SK-N-SH (cell line): ENCODE measurements at regions not wholly inside any gene's neighbourhood (a gene's known extent, or its start where the extent isn't known, plus 50 kb on each side); places are given as distances from the start of the nearest gene placed in this dataset.

Experiments used
- CTCF ChIA-PET: fragments of 300-600, 350-600 bp; formaldehyde crosslinking; extraction: SDS; loops from one replicate; lab custom pipeline; 2021; lab: Yijun Ruan, JAX
- POLR2A ChIA-PET: fragments of 350-600 bp; sonication (Branson Sonifier 250); formaldehyde crosslinking; extraction: SDS; loops from one replicate; lab custom pipeline; 2020; ENCODE audit warnings: antibody characterized with exemption, inconsistent platforms; lab: Yijun Ruan, JAX
- DNase-seq: peaks from one replicate; pipeline ENCODE4 v3.0.0; 2012
- H2AFZ ChIP-seq: fragments of 200-600 bp; sonication (generic); 2 replicates; pipeline ENCODE4 v1.8.1; 2016; ENCODE audit warnings: antibody characterized with exemption, mild to moderate bottlenecking, low read depth
- H3F3A ChIP-seq: fragments of 200-600 bp; sonication (generic); replicated peaks from 2 replicates; pipeline ENCODE3; 2016; ENCODE audit warnings: antibody characterized with exemption, mild to moderate bottlenecking; ENCODE audit not compliant: insufficient read depth
- H3K27ac ChIP-seq, 2 experiments: fragments of 200-500 bp in 1 of 2; fragments of 200-600 bp in 1 of 2; sonication (Bioruptor generic) in 1 of 2; sonication (generic), shearing (Covaris generic) in 1 of 2; 2 replicates each; pipeline versions ENCODE4 v1.5.1 to v1.6.1; 2014 to 2016; ENCODE audit warnings: low read depth in 2 of 2, inconsistent platforms in 1 of 2, low read length in 1 of 2, mild to moderate bottlenecking in 1 of 2, mixed read lengths in 1 of 2
- H3K27me3 ChIP-seq: fragments of 200-600 bp; sonication (generic), shearing (Covaris generic); 2 replicates; pipeline ENCODE4 v1.6.1; 2016; ENCODE audit warnings: mixed run types; ENCODE audit not compliant: insufficient read depth
- H3K36me3 ChIP-seq, 2 experiments: fragments of 200-500 bp in 1 of 2; fragments of 200-600 bp in 1 of 2; sonication (Bioruptor generic) in 1 of 2; sonication (generic) in 1 of 2; replicated peaks in 1 of 2; 2 replicates each; pipeline versions ENCODE3 to v1.5.1; 2014 to 2016; ENCODE audit warnings: low read length in 1 of 2, mild to moderate bottlenecking in 1 of 2; ENCODE audit not compliant: insufficient read depth in 2 of 2, control insufficient read depth in 1 of 2
- H3K4me1 ChIP-seq, 2 experiments: fragments of 200-500 bp in 1 of 2; fragments of 200-600 bp in 1 of 2; sonication (Bioruptor generic) in 1 of 2; sonication (generic), shearing (Covaris generic) in 1 of 2; 2 replicates each; pipeline versions ENCODE4 v1.5.1 to v1.6.1; 2014 to 2016; ENCODE audit warnings: low read depth in 1 of 2, low read length in 1 of 2, mixed run types in 1 of 2; ENCODE audit not compliant: insufficient read depth in 2 of 2, control insufficient read depth in 1 of 2
- H3K4me2 ChIP-seq: fragments of 200-600 bp; sonication (generic), shearing (Covaris generic); 2 replicates; pipeline ENCODE4 v1.6.1; 2017; ENCODE audit warnings: mixed run types
- H3K4me3 ChIP-seq, 2 experiments: fragments of 200-500 bp in 1 of 2; fragments of 200-600 bp in 1 of 2; sonication (Bioruptor generic) in 1 of 2; sonication (generic), shearing (Covaris generic) in 1 of 2; 2 replicates each; pipeline versions ENCODE4 v1.5.1 to v1.8.1; 2014 to 2016; ENCODE audit warnings: low read depth in 2 of 2, inconsistent platforms in 1 of 2, low read length in 1 of 2, mild to moderate bottlenecking in 1 of 2, mixed read lengths in 1 of 2, moderate library complexity in 1 of 2
- H3K79me2 ChIP-seq: fragments of 200-600 bp; sonication (generic); 2 replicates; pipeline ENCODE4 v1.8.1; 2017; ENCODE audit warnings: mild to moderate bottlenecking; ENCODE audit not compliant: insufficient read depth
- H3K9ac ChIP-seq: fragments of 200-600 bp; sonication (generic); 2 replicates; pipeline ENCODE4 v1.6.1; 2017; ENCODE audit warnings: mixed run types
- H3K9me2 ChIP-seq: fragments of 200-600 bp; sonication (generic); 2 replicates; pipeline ENCODE4 v1.6.1; 2017; ENCODE audit warnings: mixed run types
- H3K9me3 ChIP-seq: fragments of 200-600 bp; sonication (generic); 2 replicates; pipeline ENCODE4 v1.6.1; 2017; ENCODE audit warnings: mixed run types, mild to moderate bottlenecking, moderate library complexity
- H4K20me1 ChIP-seq: fragments of 200-600 bp; sonication (generic); 2 replicates; pipeline ENCODE4 v1.6.1; 2017; ENCODE audit warnings: mild to moderate bottlenecking, mixed run types; ENCODE audit not compliant: insufficient read depth
- ELF1 ChIP-seq: IDR thresholded peaks from 2 replicates; pipeline ENCODE4 v1.4.0; 2012
- FOSL2 ChIP-seq: IDR thresholded peaks from 2 replicates; pipeline ENCODE4 v1.4.0; 2012; ENCODE audit warnings: low read depth, mild to moderate bottlenecking, moderate library complexity, borderline replicate concordance
- FOXM1 ChIP-seq: IDR thresholded peaks from 2 replicates; pipeline ENCODE4 v1.4.0; 2012; ENCODE audit warnings: low read depth, mild to moderate bottlenecking
- IRF3 ChIP-seq: fragments of 150-350 bp; IDR thresholded peaks from 2 replicates; pipeline ENCODE4 v1.6.1; 2016; ENCODE audit warnings: mild to moderate bottlenecking, low read depth, low read length
- MXI1 ChIP-seq: IDR thresholded peaks from 2 replicates; pipeline ENCODE4 v1.6.1; 2012; ENCODE audit warnings: mild to moderate bottlenecking, low read depth, low read length, improper control_type of control experiment
- NFIC ChIP-seq: IDR thresholded peaks from 2 replicates; pipeline ENCODE4 v1.4.0; 2012; ENCODE audit warnings: borderline replicate concordance
- NRF1 ChIP-seq: IDR thresholded peaks from 2 replicates; pipeline ENCODE4 v1.6.1; 2012; ENCODE audit warnings: low read depth, mild to moderate bottlenecking, low read length
- RCOR1 ChIP-seq: fragments of 150-350 bp; IDR thresholded peaks from 2 replicates; pipeline ENCODE4 v1.6.1; 2017; ENCODE audit warnings: antibody characterized with exemption, low read length
- REST ChIP-seq: IDR thresholded peaks from 2 replicates; pipeline ENCODE4 v1.6.1; 2012; ENCODE audit warnings: mild to moderate bottlenecking, low read depth, low read length, moderate library complexity
- SIN3A ChIP-seq: IDR thresholded peaks from 2 replicates; pipeline ENCODE4 v1.6.1; 2012; ENCODE audit warnings: low read depth, mild to moderate bottlenecking, low read length, moderate library complexity, borderline replicate concordance
- TCF12 ChIP-seq: IDR thresholded peaks from 2 replicates; pipeline ENCODE4 v1.4.0; 2012
- TEAD4 ChIP-seq: IDR thresholded peaks from 2 replicates; pipeline ENCODE4 v1.4.0; 2012; ENCODE audit warnings: mild to moderate bottlenecking, borderline replicate concordance; ENCODE audit not compliant: insufficient read depth
- USF1 ChIP-seq: IDR thresholded peaks from 2 replicates; pipeline ENCODE4 v1.4.0; 2012; ENCODE audit warnings: low read depth, borderline replicate concordance
- USF2 ChIP-seq: fragments of 150-350 bp; IDR thresholded peaks from 2 replicates; pipeline ENCODE4 v1.6.1; 2017; ENCODE audit warnings: antibody characterized with exemption, low read length, low read depth, borderline replicate concordance
- YY1 ChIP-seq: IDR thresholded peaks from 2 replicates; pipeline ENCODE4 v1.4.0; 2012; ENCODE audit warnings: low read depth, mild to moderate bottlenecking
- WGBS: methylation state at CpG from one replicate; pipeline ENCODE4 v1.1.6; 2017; ENCODE audit warnings: low lambda C conversion rate; 5-methylcytosine and 5-hydroxymethylcytosine counted together

GRCh38 chr7:131031099-131031868 is 296.4 kb upstream of the MKLN1 start:
- POLR2A ChIA-PET: no interaction called here

More at GRCh38 chr7:131031099-131031868, 296.4 kb upstream of the MKLN1 start:
- H3K4me1 ChIP-seq: peaks cover 15 to 23% of the 10 kb centered on the region in 2 experiments; a peak in 3 of 4 replicates
- peaks cover 6% of the 10 kb centered on the region; the same call in 1 of the 2 replicates for H4K20me1 ChIP-seq
- 94% methylated on average over 7 of the region's 7 CpGs for WGBS
- H3K9me3 ChIP-seq: no peaks in the 10 kb centered on the region
- peaks cover 11% of the 10 kb centered on the region for H3F3A ChIP-seq
- H3K9me2 ChIP-seq: no peaks in the 10 kb centered on the region
- no peak for TF ChIP-seq TCF12
- TF ChIP-seq ELF1: no peak
- no peak for TF ChIP-seq NRF1
- TF ChIP-seq YY1: no peak
- TF ChIP-seq USF1: no peak
- TF ChIP-seq SIN3A: no peak
- no peak for TF ChIP-seq USF2
- TF ChIP-seq RCOR1: no peak
- TF ChIP-seq TEAD4: no peak
- no peak for TF ChIP-seq MXI1
- no peak for TF ChIP-seq NFIC
- no peak for TF ChIP-seq IRF3
- TF ChIP-seq FOSL2: no peak
- no peak for TF ChIP-seq REST
- no peak for TF ChIP-seq FOXM1
- CTCF ChIA-PET: interaction anchor here (1.2 to 6.4 kb wide), 3 partner anchors 9 to 134 kb away, joined by 3 to 46 read pairs (median 12); no protein-coding TSS in a partner anchor
- no peak overlapping the region for H2AFZ ChIP-seq
- H3K79me2 ChIP-seq: peaks cover 61% of the 10 kb centered on the region; the same call in 1 of the 2 replicates
- H3K4me2 ChIP-seq: no peak overlapping the region
- no peak for DNase-seq
- no peak overlapping the region for H3K9ac ChIP-seq
- no peak overlapping the region for H3K4me3 ChIP-seq
- H3K36me3 ChIP-seq: peaks cover 0 to 17% of the 10 kb centered on the region in 2 experiments
- H3K27ac ChIP-seq: no peak overlapping the region
- H3K27me3 ChIP-seq: no peaks in the 10 kb centered on the region
